Activated T-cell treated with anti-CD3 and anti-CD28 coated beads, Interleukin-2, amount 50 U/mL, for 48 hours (primary cell): ENCODE measurements at regions not wholly inside any gene's neighbourhood (a gene's known extent, or its start where the extent isn't known, plus 50 kb on each side); places are given as distances from the start of the nearest gene placed in this dataset.

Experiments used
- DNase-seq, 2 experiments: peaks; one replicate each; pipeline ENCODE4 v3.0.0-alpha.2; 2020

GRCh38 chr20:52622081-52622480 is 350.1 kb upstream of the TSHZ2 start:
- no peak for DNase-seq

GRCh38 chr20:52621401-52621800 is 350.8 kb upstream of the TSHZ2 start:
- DNase-seq = no peak

GRCh38 chr20:52619671-52620070 is 352.5 kb upstream of the TSHZ2 start:
- DNase-seq = no peak

GRCh38 chr20:52619101-52619500 is 353.1 kb upstream of the TSHZ2 start:
- DNase-seq = no peak

GRCh38 chr20:52616629-52617028 is 355.5 kb upstream of the TSHZ2 start:
- DNase-seq = no peak

- no peak for DNase-seq
These were observed 357.9 kb upstream of the TSHZ2 start for GRCh38 chr20:52614051-52614863.

- no peak for DNase-seq
These were observed 360.0 kb upstream of the TSHZ2 start for GRCh38 chr20:52612046-52612632.

GRCh38 chr20:52610749-52611148 is 361.4 kb upstream of the TSHZ2 start:
- no peak for DNase-seq

- no peak for DNase-seq
These were observed 370.7 kb upstream of the TSHZ2 start for GRCh38 chr20:52601295-52601971.

- DNase-seq = no peak
These were observed 375.9 kb upstream of the TSHZ2 start for GRCh38 chr20:52596256-52596655.

- DNase-seq = no peak
These were observed 376.6 kb upstream of the TSHZ2 start for GRCh38 chr20:52595518-52595917.

GRCh38 chr20:52593654-52594053 is 378.5 kb upstream of the TSHZ2 start:
- no peak for DNase-seq

- no peak for DNase-seq
These were observed 379.6 kb upstream of the TSHZ2 start for GRCh38 chr20:52592567-52592966.

GRCh38 chr20:52590100-52590499 is 382.1 kb upstream of the TSHZ2 start:
- no peak for DNase-seq

GRCh38 chr20:52589251-52589812 is 382.8 kb upstream of the TSHZ2 start:
- DNase-seq = no peak

- DNase-seq = no peak
These were observed 385.5 kb upstream of the TSHZ2 start for GRCh38 chr20:52586660-52587059.

- no peak for DNase-seq
These were observed 386.8 kb upstream of the TSHZ2 start for GRCh38 chr20:52585333-52585732.

- no peak for DNase-seq
These were observed 387.0 kb upstream of the ZFP64 start for GRCh38 chr20:52578559-52578958.

GRCh38 chr20:52577696-52578095 is 386.1 kb upstream of the ZFP64 start:
- no peak for DNase-seq

GRCh38 chr20:52572687-52573086 is 381.1 kb upstream of the ZFP64 start:
- no peak for DNase-seq

- DNase-seq = no peak
These were observed 377.6 kb upstream of the ZFP64 start for GRCh38 chr20:52569201-52569600.

GRCh38 chr20:52565614-52566013 is 374.0 kb upstream of the ZFP64 start:
- no peak for DNase-seq

GRCh38 chr20:52564594-52564993 is 373.0 kb upstream of the ZFP64 start:
- no peak for DNase-seq
